OCI-LY7 (cell line): ENCODE measurements at regions not wholly inside any gene's neighbourhood (a gene's known extent, or its start where the extent isn't known, plus 50 kb on each side); places are given as distances from the start of the nearest gene placed in this dataset.

Experiments
- CTCF ChIP-seq: fragments of 200-600 bp; sonication (generic); conservative IDR thresholded peaks from 2 replicates; pipeline ENCODE4 v1.5.1; 2014; ENCODE audit warnings: mild to moderate bottlenecking, antibody characterized with exemption, low read length, moderate library complexity, mixed read lengths
- EZH2phosphoT487 ChIP-seq: fragments of 200-600 bp; sonication (generic); IDR thresholded peaks from 2 replicates; pipeline ENCODE4 v1.6.1; 2018; ENCODE audit warnings: low read depth, borderline replicate concordance, mild to moderate bottlenecking, mixed run types, antibody characterized with exemption, low read length, moderate library complexity, mixed read lengths

GRCh38 chr1:184163674-184164465, 112.3 kb downstream of the TSEN15 start:
- TF ChIP-seq CTCF (no peak), EZH2phosphoT487 (no peak)
